ENCODE measurements at regions not wholly inside any gene's neighbourhood (a gene's known extent, or its start where the extent isn't known, plus 50 kb on each side); places are given as distances from the start of the nearest gene placed in this dataset.

GRCh38 chr5:38104497-38105230 lies 153.7 kb upstream of the EGFLAM start:
- Histone ChIP-seq H3K27me3 (no peaks in the 10 kb centered on the region), H3K36me3 (no peaks in the 10 kb centered on the region), H3K27ac (no peak overlapping the region), H3K4me3 (no peak overlapping the region), H3K4me1 (no peaks in the 10 kb centered on the region), H3K9me3 (no peaks in the 10 kb centered on the region)
- TF ChIP-seq CTCF (IDR thresholded peaks at IDR 0.05) (no peak), POLR2A (IDR thresholded peaks at IDR 0.05) (no peak)
- DNase-seq = no peak
- intact Hi-C loops (cut with DNase I) = no loop called here
- WGBS, 2 donors = 57 to 67% methylated on average over 5 of the region's 5 CpGs

GRCh38 chr5:38101897-38102296 lies 156.5 kb upstream of the EGFLAM start:
- H3K9me3 ChIP-seq = no peaks in the 10 kb centered on the region
- H3K36me3 ChIP-seq = no peaks in the 10 kb centered on the region
- intact Hi-C loops (cut with DNase I) = no loop called here
- no peak for DNase-seq
- H3K4me1 ChIP-seq = no peaks in the 10 kb centered on the region
- no peak overlapping the region for H3K4me3 ChIP-seq
- no peaks in the 10 kb centered on the region for H3K27me3 ChIP-seq
- WGBS, 2 donors = 93 to 95% methylated on average over 10 of the region's 10 CpGs
- no peak overlapping the region for H3K27ac ChIP-seq
- TF ChIP-seq POLR2A (IDR thresholded peaks at IDR 0.05) = no peak
- TF ChIP-seq CTCF (IDR thresholded peaks at IDR 0.05) = no peak

GRCh38 chr5:38099205-38100168 lies 158.9 kb upstream of the EGFLAM start:
- intact Hi-C loops (cut with DNase I) = no loop called here
- WGBS, 2 donors = 78 to 86% methylated on average over 3 of the region's 3 CpGs

GRCh38 chr5:38094889-38095288 lies 163.5 kb upstream of the EGFLAM start:
- Histone ChIP-seq H3K27me3 (no peaks in the 10 kb centered on the region), H3K36me3 (no peaks in the 10 kb centered on the region), H3K4me1 (no peaks in the 10 kb centered on the region), H3K27ac (no peak overlapping the region), H3K4me3 (no peak overlapping the region), H3K9me3 (no peaks in the 10 kb centered on the region)
- 69 to 90% methylated on average over 3 of the region's 3 CpGs for WGBS, 2 donors
- DNase-seq = no peak
- intact Hi-C loops (cut with DNase I) = no loop called here
- no peak for TF ChIP-seq CTCF (IDR thresholded peaks at IDR 0.05)
- no peak for TF ChIP-seq POLR2A (IDR thresholded peaks at IDR 0.05)

More at GRCh38 chr5:38099205-38100168, 158.9 kb upstream of the EGFLAM start:
- Histone ChIP-seq H3K4me1 (no peaks in the 10 kb centered on the region), H3K27ac (no peak overlapping the region), H3K4me3 (no peak overlapping the region), H3K27me3 (no peaks in the 10 kb centered on the region), H3K9me3 (no peaks in the 10 kb centered on the region), H3K36me3 (no peaks in the 10 kb centered on the region)
- TF ChIP-seq CTCF (IDR thresholded peaks at IDR 0.05) (no peak), POLR2A (IDR thresholded peaks at IDR 0.05) (no peak)
- DNase-seq = no peak

GRCh38 chr5:38093855-38094254 lies 164.5 kb upstream of the EGFLAM start:
- DNase-seq = no peak
- no peak for TF ChIP-seq POLR2A (IDR thresholded peaks at IDR 0.05)
- TF ChIP-seq CTCF (IDR thresholded peaks at IDR 0.05) = no peak
- Histone ChIP-seq H3K27ac (no peak overlapping the region), H3K4me3 (no peak overlapping the region), H3K4me1 (no peaks in the 10 kb centered on the region), H3K9me3 (no peaks in the 10 kb centered on the region), H3K36me3 (no peaks in the 10 kb centered on the region), H3K27me3 (no peaks in the 10 kb centered on the region)
- WGBS, 2 donors = 71 to 73% methylated on average over 4 of the region's 4 CpGs
- intact Hi-C loops (cut with DNase I) = no loop called here
